ENCODE measurements at regions not wholly inside any gene's neighbourhood (a gene's known extent, or its start where the extent isn't known, plus 50 kb on each side); places are given as distances from the start of the nearest gene placed in this dataset.

- no peak for TF ChIP-seq PATZ1 (CRISPR knock-in tag; IDR thresholded peaks at IDR 0.05; ENCODE audit: borderline replicate concordance)
- no peak for TF ChIP-seq OSR1 (CRISPR knock-in tag; IDR thresholded peaks at IDR 0.05)
- no peak for TF ChIP-seq ESRRG (CRISPR knock-in tag; IDR thresholded peaks at IDR 0.05)
- no peak for TF ChIP-seq ZFP3 (CRISPR knock-in tag; IDR thresholded peaks at IDR 0.05)
- TF ChIP-seq CREB5 (CRISPR knock-in tag; IDR thresholded peaks at IDR 0.05; ENCODE audit: low read depth) = no peak
- no peak for TF ChIP-seq TOX (CRISPR knock-in tag; IDR thresholded peaks at IDR 0.05; ENCODE audit: borderline replicate concordance)
Measured at GRCh38 chr7:13067036-13067435, 379.6 kb downstream of the ARL4A start (continued).

GRCh38 chr7:13068032-13068431 lies 380.6 kb downstream of the ARL4A start:
- no peak for ATAC-seq
- TF ChIP-seq ARNTL (CRISPR knock-in tag; IDR thresholded peaks at IDR 0.05; ENCODE audit: borderline replicate concordance, low read depth) = no peak
- no peak for TF ChIP-seq GLIS3 (CRISPR knock-in tag; IDR thresholded peaks at IDR 0.05)
- TF ChIP-seq ZNF565 (CRISPR knock-in tag; conservative IDR thresholded peaks at IDR 0.05; ENCODE audit: low read depth) = no peak
- no peak for TF ChIP-seq CREB5 (CRISPR knock-in tag; IDR thresholded peaks at IDR 0.05; ENCODE audit: low read depth)
- no peak for TF ChIP-seq CSRNP3 (CRISPR knock-in tag; IDR thresholded peaks at IDR 0.05)
- no peak for TF ChIP-seq SNAI2 (CRISPR knock-in tag; IDR thresholded peaks at IDR 0.05)
- TF ChIP-seq POU6F1 (CRISPR knock-in tag; IDR thresholded peaks at IDR 0.05; ENCODE audit: borderline replicate concordance, low read depth) = no peak
- no peak for TF ChIP-seq BACH2 (CRISPR knock-in tag; IDR thresholded peaks at IDR 0.05; ENCODE audit: borderline replicate concordance)
- TF ChIP-seq ZNF70 (CRISPR knock-in tag; IDR thresholded peaks at IDR 0.05) = no peak
- no peak for TF ChIP-seq OSR1 (CRISPR knock-in tag; IDR thresholded peaks at IDR 0.05)
- no peak for TF ChIP-seq TCF4 (CRISPR knock-in tag; IDR thresholded peaks at IDR 0.05; ENCODE audit: borderline replicate concordance)
- no peak for TF ChIP-seq TOX (CRISPR knock-in tag; IDR thresholded peaks at IDR 0.05; ENCODE audit: borderline replicate concordance)
- TF ChIP-seq ZFP30 (CRISPR knock-in tag; IDR thresholded peaks at IDR 0.05) = no peak
- TF ChIP-seq ZNF8 (CRISPR knock-in tag; IDR thresholded peaks at IDR 0.05) = no peak
- no peak for TF ChIP-seq ISL1 (CRISPR knock-in tag; IDR thresholded peaks at IDR 0.05)
- TF ChIP-seq RARB (CRISPR knock-in tag; IDR thresholded peaks at IDR 0.05) = no peak
- TF ChIP-seq TSHZ2 (CRISPR knock-in tag; IDR thresholded peaks at IDR 0.05) = no peak

GRCh38 chr7:13069841-13070240 lies 382.4 kb downstream of the ARL4A start:
- no peak for ATAC-seq
- TF ChIP-seq CSDC2 (CRISPR knock-in tag; IDR thresholded peaks at IDR 0.05) (no peak), ESRRG (CRISPR knock-in tag; IDR thresholded peaks at IDR 0.05) (no peak), ZC3H10 (CRISPR knock-in tag; IDR thresholded peaks at IDR 0.05) (no peak), OSR1 (CRISPR knock-in tag; IDR thresholded peaks at IDR 0.05) (no peak), ISL1 (CRISPR knock-in tag; IDR thresholded peaks at IDR 0.05) (no peak), SNAI2 (CRISPR knock-in tag; IDR thresholded peaks at IDR 0.05) (no peak), CSRNP3 (CRISPR knock-in tag; IDR thresholded peaks at IDR 0.05) (no peak), RARB (CRISPR knock-in tag; IDR thresholded peaks at IDR 0.05) (no peak), ZFP30 (CRISPR knock-in tag; IDR thresholded peaks at IDR 0.05) (no peak), CREB5 (CRISPR knock-in tag; IDR thresholded peaks at IDR 0.05; ENCODE audit: low read depth) (no peak), PATZ1 (CRISPR knock-in tag; IDR thresholded peaks at IDR 0.05; ENCODE audit: borderline replicate concordance) (no peak), GLIS3 (CRISPR knock-in tag; IDR thresholded peaks at IDR 0.05) (no peak), BACH2 (CRISPR knock-in tag; IDR thresholded peaks at IDR 0.05; ENCODE audit: borderline replicate concordance) (no peak)

All from SK-N-SH treated with all-trans-retinoic acid at 6 μM for 48 hours (cell line).